Central memory CD8-positive, alpha-beta T cell (primary cell): ENCODE measurements at regions not wholly inside any gene's neighbourhood (a gene's known extent, or its start where the extent isn't known, plus 50 kb on each side); places are given as distances from the start of the nearest gene placed in this dataset.

Experiments used
- ATAC-seq: fragments of 150-1000 bp; cut with Tn5 transposase; replicated peaks from 2 replicates; pipeline ENCODE4 v1.10.0; 2022; ENCODE audit warnings: mild to moderate bottlenecking, moderate FRiP score, moderate number of reproducible peaks; ENCODE audit not compliant: poor library complexity, severe bottlenecking; ENCODE audit errors: extremely low read depth
- DNase-seq, 2 donors: peaks; one replicate each; pipeline ENCODE4 v3.0.0; 2021; ENCODE audit warnings: low spot score in 2 of 2
- H3K27ac Mint-ChIP-seq: one replicate; pipeline ENCODE4 v1.8.0; 2022; ENCODE audit warnings: low read depth, mild to moderate bottlenecking, moderate library complexity, mixed read lengths
- H3K27me3 Mint-ChIP-seq: one replicate; pipeline ENCODE4 v1.8.0; 2022; ENCODE audit warnings: mixed read lengths
- H3K36me3 Mint-ChIP-seq: one replicate; pipeline ENCODE4 v1.8.0; 2022; ENCODE audit warnings: mild to moderate bottlenecking, moderate library complexity, mixed read lengths; ENCODE audit not compliant: insufficient read depth
- H3K4me1 Mint-ChIP-seq: one replicate; pipeline ENCODE4 v1.8.0; 2022; ENCODE audit warnings: mixed read lengths
- H3K4me3 Mint-ChIP-seq: one replicate; pipeline ENCODE4 v1.8.0; 2022; ENCODE audit warnings: mild to moderate bottlenecking, moderate library complexity, mixed read lengths
- H3K9me3 Mint-ChIP-seq: one replicate; pipeline ENCODE4 v1.8.0; 2022; ENCODE audit warnings: mixed read lengths

- peaks cover 43% of the 10 kb centered on the region for H3K9me3 Mint-ChIP-seq
Observed at GRCh38 chr11:79864882-79865281, 424.1 kb upstream of the TENM4 start.

GRCh38 chr11:79860336-79860735, 419.5 kb upstream of the TENM4 start:
- no peaks in the 10 kb centered on the region for H3K27me3 Mint-ChIP-seq
- H3K27ac Mint-ChIP-seq, result no peak overlapping the region
- no peak for DNase-seq
- no peak overlapping the region for H3K4me3 Mint-ChIP-seq
- no peaks in the 10 kb centered on the region for H3K4me1 Mint-ChIP-seq
- no peaks in the 10 kb centered on the region for H3K36me3 Mint-ChIP-seq
- ATAC-seq, result no peak
- H3K9me3 Mint-ChIP-seq, result peaks cover 45% of the 10 kb centered on the region

More at GRCh38 chr11:79864882-79865281, 424.1 kb upstream of the TENM4 start:
- H3K27me3 Mint-ChIP-seq, result no peaks in the 10 kb centered on the region
- ATAC-seq (no peak), DNase-seq (no peak)
- H3K4me1 Mint-ChIP-seq, result no peaks in the 10 kb centered on the region
- no peak overlapping the region for H3K4me3 Mint-ChIP-seq
- H3K27ac Mint-ChIP-seq, result no peak overlapping the region
- no peaks in the 10 kb centered on the region for H3K36me3 Mint-ChIP-seq

- Mint-ChIP-seq H3K4me1 (no peaks in the 10 kb centered on the region), H3K27ac (no peak overlapping the region), H3K4me3 (no peak overlapping the region), H3K27me3 (no peaks in the 10 kb centered on the region), H3K36me3 (no peaks in the 10 kb centered on the region), H3K9me3 (peaks cover 38% of the 10 kb centered on the region)
- DNase-seq, result no peak
- no peak for ATAC-seq
Observed at GRCh38 chr11:79857377-79858214, 416.8 kb upstream of the TENM4 start.

- Mint-ChIP-seq H3K27me3 (no peaks in the 10 kb centered on the region), H3K4me1 (no peaks in the 10 kb centered on the region), H3K36me3 (no peaks in the 10 kb centered on the region), H3K9me3 (peaks cover 17% of the 10 kb centered on the region), H3K27ac (no peak overlapping the region), H3K4me3 (no peak overlapping the region)
- ATAC-seq, result no peak
- no peak for DNase-seq
Observed at GRCh38 chr11:79852176-79852575, 411.3 kb upstream of the TENM4 start.

GRCh38 chr11:79845002-79845709, 404.3 kb upstream of the TENM4 start:
- ATAC-seq (no peak), DNase-seq (no peak)
- Mint-ChIP-seq H3K27me3 (no peaks in the 10 kb centered on the region), H3K36me3 (no peaks in the 10 kb centered on the region), H3K9me3 (peaks cover 13% of the 10 kb centered on the region), H3K4me1 (no peaks in the 10 kb centered on the region), H3K27ac (no peak overlapping the region), H3K4me3 (no peak overlapping the region)

GRCh38 chr11:79834015-79834414, 393.2 kb upstream of the TENM4 start:
- no peak overlapping the region for H3K27ac Mint-ChIP-seq
- H3K27me3 Mint-ChIP-seq, result no peaks in the 10 kb centered on the region
- no peaks in the 10 kb centered on the region for H3K4me1 Mint-ChIP-seq
- DNase-seq (no peak), ATAC-seq (no peak)
- H3K4me3 Mint-ChIP-seq, result no peak overlapping the region
- no peaks in the 10 kb centered on the region for H3K36me3 Mint-ChIP-seq
- H3K9me3 Mint-ChIP-seq, result peaks cover 31% of the 10 kb centered on the region

- no peaks in the 10 kb centered on the region for H3K4me1 Mint-ChIP-seq
- no peak overlapping the region for H3K4me3 Mint-ChIP-seq
- peaks cover 35% of the 10 kb centered on the region for H3K9me3 Mint-ChIP-seq
- H3K27me3 Mint-ChIP-seq, result no peaks in the 10 kb centered on the region
- no peaks in the 10 kb centered on the region for H3K36me3 Mint-ChIP-seq
- ATAC-seq (no peak), DNase-seq (no peak)
- H3K27ac Mint-ChIP-seq, result no peak overlapping the region
Observed at GRCh38 chr11:79830446-79830845, 389.6 kb upstream of the TENM4 start.

- Mint-ChIP-seq H3K4me1 (no peaks in the 10 kb centered on the region), H3K4me3 (no peak overlapping the region), H3K9me3 (peaks cover 29% of the 10 kb centered on the region), H3K36me3 (no peaks in the 10 kb centered on the region), H3K27ac (no peak overlapping the region), H3K27me3 (no peaks in the 10 kb centered on the region)
- ATAC-seq, result no peak
- DNase-seq, result no peak
Observed at GRCh38 chr11:79829891-79830290, 389.1 kb upstream of the TENM4 start.

GRCh38 chr11:79822766-79823165, 381.9 kb upstream of the TENM4 start:
- H3K4me3 Mint-ChIP-seq, result no peak overlapping the region
- peaks cover 15% of the 10 kb centered on the region for H3K9me3 Mint-ChIP-seq
- H3K27ac Mint-ChIP-seq, result no peak overlapping the region
- no peaks in the 10 kb centered on the region for H3K36me3 Mint-ChIP-seq
- DNase-seq (no peak), ATAC-seq (no peak)
- no peaks in the 10 kb centered on the region for H3K4me1 Mint-ChIP-seq
- H3K27me3 Mint-ChIP-seq, result no peaks in the 10 kb centered on the region

GRCh38 chr11:79813551-79813950, 372.7 kb upstream of the TENM4 start:
- no peak overlapping the region for H3K27ac Mint-ChIP-seq
- no peak overlapping the region for H3K4me3 Mint-ChIP-seq
- DNase-seq (no peak), ATAC-seq (no peak)
- H3K27me3 Mint-ChIP-seq, result no peaks in the 10 kb centered on the region
- no peaks in the 10 kb centered on the region for H3K4me1 Mint-ChIP-seq
- H3K36me3 Mint-ChIP-seq, result peaks cover 1% of the 10 kb centered on the region
- H3K9me3 Mint-ChIP-seq, result peaks cover 37% of the 10 kb centered on the region

GRCh38 chr11:79809487-79809886, 368.7 kb upstream of the TENM4 start:
- no peak for DNase-seq
- Mint-ChIP-seq H3K4me3 (no peak overlapping the region), H3K4me1 (no peaks in the 10 kb centered on the region), H3K9me3 (peaks cover 14% of the 10 kb centered on the region), H3K36me3 (peaks cover 1% of the 10 kb centered on the region), H3K27ac (no peak overlapping the region), H3K27me3 (no peaks in the 10 kb centered on the region)
- ATAC-seq, result no peak

GRCh38 chr11:79807506-79807905, 366.7 kb upstream of the TENM4 start:
- peaks cover 12% of the 10 kb centered on the region for H3K9me3 Mint-ChIP-seq

GRCh38 chr11:79796704-79797103, 355.9 kb upstream of the TENM4 start:
- H3K27ac Mint-ChIP-seq, result no peak overlapping the region
- H3K4me3 Mint-ChIP-seq, result no peak overlapping the region
- no peaks in the 10 kb centered on the region for H3K4me1 Mint-ChIP-seq
- H3K9me3 Mint-ChIP-seq, result peaks cover 31% of the 10 kb centered on the region
- ATAC-seq (no peak), DNase-seq (no peak)
- no peaks in the 10 kb centered on the region for H3K27me3 Mint-ChIP-seq
- no peaks in the 10 kb centered on the region for H3K36me3 Mint-ChIP-seq

More at GRCh38 chr11:79807506-79807905, 366.7 kb upstream of the TENM4 start:
- Mint-ChIP-seq H3K27me3 (no peaks in the 10 kb centered on the region), H3K36me3 (no peaks in the 10 kb centered on the region), H3K27ac (no peak overlapping the region), H3K4me3 (no peak overlapping the region), H3K4me1 (no peaks in the 10 kb centered on the region)
- DNase-seq (no peak), ATAC-seq (no peak)
